Right lobe of liver (tissue), 4 donors: ENCODE measurements at regions not wholly inside any gene's neighbourhood (a gene's known extent, or its start where the extent isn't known, plus 50 kb on each side); places are given as distances from the start of the nearest gene placed in this dataset.

ENCODE experiments used
- POLR2A ChIP-seq: fragments of 450-650 bp; IDR thresholded peaks from one replicate; pipeline ENCODE4 v1.6.1; 2017; ENCODE audit warnings: antibody characterized with exemption, mild to moderate bottlenecking
- TF ChIP-seq, protein P1 (sequence below), 4 donors: fragments of 200-600 bp in 3 of 4; fragments of 450-650 bp in 1 of 4; IDR thresholded peaks; one replicate each; pipeline versions ENCODE4 v1.5.1 to v1.8.0; 2016 to 2022; ENCODE audit warnings: antibody characterized with exemption in 4 of 4, mild to moderate bottlenecking in 2 of 4
- donor health status: DM: no; HTN: no; CAD: no.
- donor health status: DM: no; HTN: no; CAD: no.
- donor health status: DM: no; HTN: yes; CAD: no.

DNA sequence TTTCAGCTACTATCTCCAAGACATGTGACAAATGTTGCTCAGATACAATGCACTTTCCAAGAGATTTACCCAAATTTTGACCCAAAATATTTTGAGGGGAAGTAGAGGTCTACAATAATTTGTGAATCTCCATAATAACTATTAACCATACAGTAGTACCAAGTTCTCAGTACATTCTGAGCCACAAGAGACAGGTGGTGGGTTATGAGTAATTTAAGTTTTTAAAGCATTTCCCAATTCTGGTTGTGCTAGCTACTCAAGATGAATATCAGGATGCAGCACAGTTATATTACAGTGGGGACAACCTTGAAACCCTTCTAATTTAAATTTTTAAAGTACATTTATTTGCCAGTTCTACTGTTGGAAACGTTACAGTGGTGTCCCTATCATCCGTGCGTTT lies 92.2 kb upstream of the MITF start:
- TF ChIP-seq, protein P1, sequence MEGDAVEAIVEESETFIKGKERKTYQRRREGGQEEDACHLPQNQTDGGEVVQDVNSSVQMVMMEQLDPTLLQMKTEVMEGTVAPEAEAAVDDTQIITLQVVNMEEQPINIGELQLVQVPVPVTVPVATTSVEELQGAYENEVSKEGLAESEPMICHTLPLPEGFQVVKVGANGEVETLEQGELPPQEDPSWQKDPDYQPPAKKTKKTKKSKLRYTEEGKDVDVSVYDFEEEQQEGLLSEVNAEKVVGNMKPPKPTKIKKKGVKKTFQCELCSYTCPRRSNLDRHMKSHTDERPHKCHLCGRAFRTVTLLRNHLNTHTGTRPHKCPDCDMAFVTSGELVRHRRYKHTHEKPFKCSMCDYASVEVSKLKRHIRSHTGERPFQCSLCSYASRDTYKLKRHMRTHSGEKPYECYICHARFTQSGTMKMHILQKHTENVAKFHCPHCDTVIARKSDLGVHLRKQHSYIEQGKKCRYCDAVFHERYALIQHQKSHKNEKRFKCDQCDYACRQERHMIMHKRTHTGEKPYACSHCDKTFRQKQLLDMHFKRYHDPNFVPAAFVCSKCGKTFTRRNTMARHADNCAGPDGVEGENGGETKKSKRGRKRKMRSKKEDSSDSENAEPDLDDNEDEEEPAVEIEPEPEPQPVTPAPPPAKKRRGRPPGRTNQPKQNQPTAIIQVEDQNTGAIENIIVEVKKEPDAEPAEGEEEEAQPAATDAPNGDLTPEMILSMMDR (IDR thresholded peaks at IDR 0.05), result no peak
- TF ChIP-seq POLR2A, result no peak
